OCI-LY3 (cell line): ENCODE measurements at regions not wholly inside any gene's neighbourhood (a gene's known extent, or its start where the extent isn't known, plus 50 kb on each side); places are given as distances from the start of the nearest gene placed in this dataset.

Source experiments
- EZH2phosphoT487 ChIP-seq: fragments of 200-600 bp; shearing (Covaris generic); IDR thresholded peaks from 2 replicates; pipeline ENCODE4 v1.6.1; 2018; ENCODE audit warnings: antibody characterized with exemption, mixed run types, low read depth
- TF ChIP-seq, protein P1 (sequence below): fragments of 200-600, 300-600 bp; sonication (generic); IDR thresholded peaks from 2 replicates; pipeline ENCODE4 v1.5.1; 2014; ENCODE audit warnings: antibody characterized with exemption, low read length, low read depth

DNA sequence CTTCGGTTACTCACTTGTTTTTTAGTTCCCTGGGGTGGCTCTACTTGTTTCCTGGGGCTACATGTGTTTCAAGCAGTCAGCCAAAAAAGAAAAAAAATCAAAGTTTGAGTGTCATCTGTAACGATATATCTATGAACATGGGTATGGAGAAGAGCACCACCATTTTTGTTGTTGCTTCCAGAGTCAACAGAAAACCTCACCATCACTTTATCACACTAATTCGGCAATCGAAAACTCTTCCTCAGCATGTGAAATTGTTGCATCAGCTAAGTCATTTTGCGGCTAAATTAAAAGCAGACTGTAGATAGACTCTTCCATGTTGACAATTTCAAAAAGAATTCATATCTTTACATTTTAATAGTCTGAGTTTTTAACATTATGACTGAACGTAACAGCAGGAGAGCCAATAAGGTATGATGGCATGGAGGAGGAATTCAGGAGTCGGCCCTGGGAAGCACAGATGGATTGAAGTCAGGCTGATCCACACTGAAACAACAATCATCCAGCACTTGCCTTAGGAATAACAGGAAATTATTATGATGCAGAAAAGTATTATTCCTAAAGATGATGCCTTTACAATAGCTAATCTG is 455.7 kb upstream of the KLF6 start:
- TF ChIP-seq, protein P1, sequence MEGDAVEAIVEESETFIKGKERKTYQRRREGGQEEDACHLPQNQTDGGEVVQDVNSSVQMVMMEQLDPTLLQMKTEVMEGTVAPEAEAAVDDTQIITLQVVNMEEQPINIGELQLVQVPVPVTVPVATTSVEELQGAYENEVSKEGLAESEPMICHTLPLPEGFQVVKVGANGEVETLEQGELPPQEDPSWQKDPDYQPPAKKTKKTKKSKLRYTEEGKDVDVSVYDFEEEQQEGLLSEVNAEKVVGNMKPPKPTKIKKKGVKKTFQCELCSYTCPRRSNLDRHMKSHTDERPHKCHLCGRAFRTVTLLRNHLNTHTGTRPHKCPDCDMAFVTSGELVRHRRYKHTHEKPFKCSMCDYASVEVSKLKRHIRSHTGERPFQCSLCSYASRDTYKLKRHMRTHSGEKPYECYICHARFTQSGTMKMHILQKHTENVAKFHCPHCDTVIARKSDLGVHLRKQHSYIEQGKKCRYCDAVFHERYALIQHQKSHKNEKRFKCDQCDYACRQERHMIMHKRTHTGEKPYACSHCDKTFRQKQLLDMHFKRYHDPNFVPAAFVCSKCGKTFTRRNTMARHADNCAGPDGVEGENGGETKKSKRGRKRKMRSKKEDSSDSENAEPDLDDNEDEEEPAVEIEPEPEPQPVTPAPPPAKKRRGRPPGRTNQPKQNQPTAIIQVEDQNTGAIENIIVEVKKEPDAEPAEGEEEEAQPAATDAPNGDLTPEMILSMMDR = no peak
- TF ChIP-seq EZH2phosphoT487 = no peak
